ENCODE measurements at regions not wholly inside any gene's neighbourhood (a gene's known extent, or its start where the extent isn't known, plus 50 kb on each side); places are given as distances from the start of the nearest gene placed in this dataset.

DNA sequence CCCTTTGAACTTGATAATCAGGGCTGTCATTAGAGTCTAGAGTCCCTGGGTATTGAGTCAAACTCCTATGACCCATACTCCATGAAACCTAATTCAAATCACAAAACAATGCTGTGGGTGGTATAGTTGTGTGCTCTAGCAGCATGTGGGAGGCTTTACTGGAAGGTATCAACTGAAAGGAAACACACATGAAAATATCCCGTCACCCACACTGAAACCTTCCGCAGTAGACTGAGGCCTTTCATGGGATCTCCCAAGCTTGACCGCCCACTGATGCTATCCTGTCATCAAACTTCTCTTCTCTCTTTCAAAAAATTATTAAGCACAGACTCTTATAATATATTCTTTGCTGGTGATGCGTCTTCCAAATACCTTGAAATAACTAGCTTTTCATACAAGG, 569.1 kb upstream of the MEF2C start:
- H3K27me3 ChIP-seq (replicated peaks; ENCODE audit: control insufficient read depth, insufficient read depth, low read length, poor library complexity, severe bottlenecking): no peaks in the 10 kb centered on the region
- DNase-seq: no peak
- no peaks in the 10 kb centered on the region for H3K9me3 ChIP-seq (ENCODE audit: control insufficient read depth, low read length)
- H3K4me3 ChIP-seq (ENCODE audit: insufficient read depth, low read depth, low read length, poor library complexity, severe bottlenecking): no peak overlapping the region
- H3K36me3 ChIP-seq (ENCODE audit: control insufficient read depth, insufficient read depth, low read length): no peaks in the 10 kb centered on the region
- H3K4me1 ChIP-seq (ENCODE audit: control insufficient read depth, insufficient read depth, low read length, poor library complexity, severe bottlenecking): no peaks in the 10 kb centered on the region
- no peak overlapping the region for H3K27ac ChIP-seq (ENCODE audit: insufficient read depth, low read length, poor library complexity, severe bottlenecking)

DNA sequence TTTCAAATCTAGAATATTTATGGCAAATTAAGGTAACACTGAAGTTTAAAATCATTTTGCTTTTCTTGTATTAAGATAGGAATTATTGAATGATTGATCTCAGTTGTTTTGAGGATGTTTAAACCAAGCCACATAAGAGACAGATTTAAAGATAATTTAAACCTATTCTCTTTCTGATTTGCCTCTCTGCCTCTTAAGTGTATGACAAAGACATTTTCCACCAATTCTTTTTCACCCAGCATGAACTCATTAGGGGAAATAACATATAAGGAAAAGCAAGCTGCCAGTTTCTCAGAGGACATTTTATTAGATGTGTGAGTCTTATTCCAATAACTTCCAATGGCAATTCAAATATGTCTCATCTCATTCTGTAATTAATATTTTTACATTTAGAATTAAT, 568.3 kb upstream of the MEF2C start:
- Histone ChIP-seq H3K9me3 (ENCODE audit: control insufficient read depth, low read length) (no peaks in the 10 kb centered on the region), H3K4me1 (ENCODE audit: control insufficient read depth, insufficient read depth, low read length, poor library complexity, severe bottlenecking) (no peaks in the 10 kb centered on the region), H3K4me3 (ENCODE audit: insufficient read depth, low read depth, low read length, poor library complexity, severe bottlenecking) (no peak overlapping the region), H3K27ac (ENCODE audit: insufficient read depth, low read length, poor library complexity, severe bottlenecking) (no peak overlapping the region), H3K36me3 (ENCODE audit: control insufficient read depth, insufficient read depth, low read length) (no peaks in the 10 kb centered on the region), H3K27me3 (replicated peaks; ENCODE audit: control insufficient read depth, insufficient read depth, low read length, poor library complexity, severe bottlenecking) (no peaks in the 10 kb centered on the region)
- DNase-seq: no peak

DNA sequence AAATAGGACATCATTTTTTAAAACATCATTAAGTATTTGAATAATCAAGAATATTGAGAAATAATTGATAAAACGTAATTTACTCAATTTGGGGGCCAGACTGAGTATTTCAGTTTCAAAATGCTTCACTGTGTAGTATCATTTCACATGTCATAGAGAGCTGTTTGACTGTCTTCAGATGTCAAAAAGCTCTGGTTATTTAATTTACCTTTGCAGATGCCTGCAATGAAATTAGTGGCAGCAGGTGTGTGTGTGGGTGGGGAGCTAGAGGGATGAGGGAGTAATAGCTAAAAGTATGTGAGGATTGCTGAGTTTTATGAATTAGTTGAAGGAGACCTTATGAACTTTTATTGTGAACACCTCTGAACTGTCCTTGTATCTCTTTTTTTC, 567.2 kb upstream of the MEF2C start:
- Histone ChIP-seq H3K9me3 (ENCODE audit: control insufficient read depth, low read length) (no peaks in the 10 kb centered on the region), H3K4me3 (ENCODE audit: insufficient read depth, low read depth, low read length, poor library complexity, severe bottlenecking) (no peak overlapping the region), H3K36me3 (ENCODE audit: control insufficient read depth, insufficient read depth, low read length) (no peaks in the 10 kb centered on the region), H3K27me3 (replicated peaks; ENCODE audit: control insufficient read depth, insufficient read depth, low read length, poor library complexity, severe bottlenecking) (no peaks in the 10 kb centered on the region), H3K4me1 (ENCODE audit: control insufficient read depth, insufficient read depth, low read length, poor library complexity, severe bottlenecking) (no peaks in the 10 kb centered on the region), H3K27ac (ENCODE audit: insufficient read depth, low read length, poor library complexity, severe bottlenecking) (no peak overlapping the region)
- DNase-seq: no peak

DNA sequence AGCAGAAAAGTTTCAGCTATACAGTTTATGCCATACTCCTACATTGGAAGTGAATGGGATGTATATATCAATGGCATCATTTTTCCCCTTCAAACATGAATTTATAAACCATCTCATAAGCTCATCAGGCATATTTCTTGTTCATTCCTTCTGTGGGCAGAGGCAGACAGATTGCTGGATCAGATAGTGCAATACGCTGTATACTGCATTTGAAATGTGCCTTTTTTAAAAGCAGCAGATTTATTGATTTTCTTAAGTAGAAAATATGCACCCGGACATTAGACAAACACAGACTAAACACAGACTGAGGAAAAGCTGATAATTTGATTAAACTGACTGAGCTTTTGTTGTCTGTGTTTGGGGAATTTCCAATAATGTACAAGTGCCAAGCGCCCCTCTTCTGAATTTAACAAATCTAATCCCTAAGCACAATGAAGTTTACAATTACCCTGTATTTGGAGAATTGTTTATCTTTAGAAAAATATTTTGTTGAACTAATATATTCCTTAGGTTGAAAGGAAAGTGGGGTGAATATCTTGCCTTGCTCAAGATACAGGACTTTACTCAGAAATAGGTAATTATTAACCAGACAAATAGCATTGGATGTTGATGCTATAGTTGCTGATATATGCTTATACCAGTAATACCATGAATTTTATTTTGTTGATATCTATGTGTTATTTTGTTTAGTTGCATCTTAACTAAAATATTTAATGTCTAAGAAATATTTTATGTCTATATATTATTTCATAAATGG, 566.6 kb upstream of the MEF2C start:
- Histone ChIP-seq H3K27ac (ENCODE audit: insufficient read depth, low read length, poor library complexity, severe bottlenecking) (no peak overlapping the region), H3K4me1 (ENCODE audit: control insufficient read depth, insufficient read depth, low read length, poor library complexity, severe bottlenecking) (no peaks in the 10 kb centered on the region), H3K27me3 (replicated peaks; ENCODE audit: control insufficient read depth, insufficient read depth, low read length, poor library complexity, severe bottlenecking) (no peaks in the 10 kb centered on the region)

DNA sequence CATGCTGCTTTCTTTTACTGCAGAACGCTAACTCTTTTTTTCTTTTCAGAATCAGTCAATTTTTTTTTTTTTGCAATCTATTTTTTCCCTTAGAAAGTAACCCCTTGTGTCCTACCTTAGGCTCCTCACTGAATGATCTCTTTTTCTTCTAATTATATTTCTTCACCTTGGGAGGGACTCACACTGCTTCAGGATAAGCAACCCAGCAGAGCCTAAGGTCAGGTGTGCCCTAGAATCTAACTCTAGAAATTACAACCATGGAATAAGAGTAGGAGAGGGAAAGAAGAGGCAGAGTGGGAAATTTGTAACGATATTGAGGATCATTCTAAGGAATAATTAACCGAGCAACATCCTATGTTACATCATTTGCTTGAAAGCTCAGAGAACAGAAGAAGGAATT, 564.0 kb upstream of the MEF2C start:
- DNase-seq: no peak
- H3K27ac ChIP-seq (ENCODE audit: insufficient read depth, low read length, poor library complexity, severe bottlenecking): no peak overlapping the region
- H3K36me3 ChIP-seq (ENCODE audit: control insufficient read depth, insufficient read depth, low read length): no peaks in the 10 kb centered on the region
- H3K4me3 ChIP-seq (ENCODE audit: insufficient read depth, low read depth, low read length, poor library complexity, severe bottlenecking): no peak overlapping the region
- no peaks in the 10 kb centered on the region for H3K27me3 ChIP-seq (replicated peaks; ENCODE audit: control insufficient read depth, insufficient read depth, low read length, poor library complexity, severe bottlenecking)
- H3K4me1 ChIP-seq (ENCODE audit: control insufficient read depth, insufficient read depth, low read length, poor library complexity, severe bottlenecking): no peaks in the 10 kb centered on the region
- H3K9me3 ChIP-seq (ENCODE audit: control insufficient read depth, low read length): no peaks in the 10 kb centered on the region

More for the DNA sequence above, 566.6 kb upstream of the MEF2C start:
- Histone ChIP-seq H3K36me3 (ENCODE audit: control insufficient read depth, insufficient read depth, low read length) (no peaks in the 10 kb centered on the region), H3K9me3 (ENCODE audit: control insufficient read depth, low read length) (no peaks in the 10 kb centered on the region), H3K4me3 (ENCODE audit: insufficient read depth, low read depth, low read length, poor library complexity, severe bottlenecking) (no peak overlapping the region)
- DNase-seq: no peak

DNA sequence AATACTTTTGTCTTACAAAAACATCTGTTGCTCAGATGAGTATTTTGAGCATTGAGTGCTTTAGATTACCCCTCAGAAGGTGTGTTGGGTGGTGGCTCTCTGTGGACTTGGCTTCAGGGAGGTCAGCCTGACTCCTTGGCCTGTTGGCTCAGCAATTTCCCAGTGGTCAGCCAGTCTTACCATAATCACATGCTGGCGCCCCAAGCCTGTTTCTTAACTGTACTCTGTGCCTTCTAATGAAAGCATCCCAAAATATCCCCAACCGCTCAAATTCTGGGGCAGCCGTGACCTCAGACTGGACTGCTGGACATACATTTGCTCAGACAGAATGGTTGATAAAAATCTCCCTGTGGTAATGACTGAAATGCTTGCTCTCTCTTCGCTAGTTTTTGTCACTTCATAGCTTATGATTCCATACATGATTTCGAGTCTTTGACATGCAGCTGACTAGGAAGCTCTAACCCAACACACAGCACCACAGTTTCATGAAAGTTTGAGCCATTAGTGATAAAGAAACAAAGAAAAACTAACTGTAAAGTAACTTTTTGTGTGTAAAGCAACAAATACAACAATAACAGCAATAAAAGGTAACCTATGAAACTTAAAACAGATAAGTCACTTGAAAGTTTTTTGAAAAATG, 562.2 kb upstream of the MEF2C start:
- no peaks in the 10 kb centered on the region for H3K36me3 ChIP-seq (ENCODE audit: control insufficient read depth, insufficient read depth, low read length)
- no peaks in the 10 kb centered on the region for H3K9me3 ChIP-seq (ENCODE audit: control insufficient read depth, low read length)
- DNase-seq: no peak
- H3K27me3 ChIP-seq (replicated peaks; ENCODE audit: control insufficient read depth, insufficient read depth, low read length, poor library complexity, severe bottlenecking): no peaks in the 10 kb centered on the region
- no peak overlapping the region for H3K27ac ChIP-seq (ENCODE audit: insufficient read depth, low read length, poor library complexity, severe bottlenecking)
- no peak overlapping the region for H3K4me3 ChIP-seq (ENCODE audit: insufficient read depth, low read depth, low read length, poor library complexity, severe bottlenecking)
- no peaks in the 10 kb centered on the region for H3K4me1 ChIP-seq (ENCODE audit: control insufficient read depth, insufficient read depth, low read length, poor library complexity, severe bottlenecking)

DNA sequence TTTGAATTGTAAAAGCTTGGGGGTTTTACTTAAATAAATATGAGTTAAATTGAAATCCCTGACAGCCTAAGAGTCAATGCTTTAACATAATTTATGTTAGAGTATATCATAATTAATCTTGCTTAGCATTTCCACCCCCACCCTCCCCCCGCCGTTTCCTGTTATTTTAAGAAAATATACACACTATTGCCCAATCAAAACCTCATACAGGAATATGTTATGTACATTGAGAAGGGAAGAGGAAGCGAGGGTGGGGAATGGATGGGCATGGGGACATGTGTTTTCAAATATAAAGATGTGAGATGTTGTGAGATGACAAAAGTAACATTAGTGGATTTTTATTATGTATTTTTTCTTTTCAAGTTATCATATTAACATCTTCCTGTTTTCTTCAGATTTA, 561.1 kb upstream of the MEF2C start:
- H3K9me3 ChIP-seq (ENCODE audit: control insufficient read depth, low read length): no peaks in the 10 kb centered on the region
- no peak overlapping the region for H3K4me3 ChIP-seq (ENCODE audit: insufficient read depth, low read depth, low read length, poor library complexity, severe bottlenecking)
- no peaks in the 10 kb centered on the region for H3K4me1 ChIP-seq (ENCODE audit: control insufficient read depth, insufficient read depth, low read length, poor library complexity, severe bottlenecking)

DNA sequence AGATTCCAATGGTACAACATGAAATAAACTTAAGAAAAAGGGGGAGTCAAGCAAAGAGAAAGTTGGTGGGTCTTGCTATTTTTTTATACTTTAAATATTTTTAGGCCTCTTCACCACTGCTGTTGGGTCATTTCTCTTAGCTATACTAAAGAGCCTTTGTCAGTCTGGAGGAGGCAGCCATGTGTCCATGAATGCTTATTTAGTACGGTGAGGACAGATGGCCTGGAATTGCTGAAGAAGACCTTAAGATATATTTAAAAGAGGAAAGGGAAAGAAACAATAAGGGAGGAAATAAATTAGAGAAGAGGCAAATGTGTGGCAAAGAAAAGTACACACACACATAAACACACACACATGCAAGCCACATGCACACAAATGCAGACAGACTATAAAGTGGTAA, 560.5 kb upstream of the MEF2C start:
- no peaks in the 10 kb centered on the region for H3K9me3 ChIP-seq (ENCODE audit: control insufficient read depth, low read length)
- no peak overlapping the region for H3K27ac ChIP-seq (ENCODE audit: insufficient read depth, low read length, poor library complexity, severe bottlenecking)

More for the DNA sequence above, 561.1 kb upstream of the MEF2C start:
- no peak for DNase-seq
- H3K27me3 ChIP-seq (replicated peaks; ENCODE audit: control insufficient read depth, insufficient read depth, low read length, poor library complexity, severe bottlenecking): no peaks in the 10 kb centered on the region
- no peak overlapping the region for H3K27ac ChIP-seq (ENCODE audit: insufficient read depth, low read length, poor library complexity, severe bottlenecking)
- H3K36me3 ChIP-seq (ENCODE audit: control insufficient read depth, insufficient read depth, low read length): no peaks in the 10 kb centered on the region

DNA sequence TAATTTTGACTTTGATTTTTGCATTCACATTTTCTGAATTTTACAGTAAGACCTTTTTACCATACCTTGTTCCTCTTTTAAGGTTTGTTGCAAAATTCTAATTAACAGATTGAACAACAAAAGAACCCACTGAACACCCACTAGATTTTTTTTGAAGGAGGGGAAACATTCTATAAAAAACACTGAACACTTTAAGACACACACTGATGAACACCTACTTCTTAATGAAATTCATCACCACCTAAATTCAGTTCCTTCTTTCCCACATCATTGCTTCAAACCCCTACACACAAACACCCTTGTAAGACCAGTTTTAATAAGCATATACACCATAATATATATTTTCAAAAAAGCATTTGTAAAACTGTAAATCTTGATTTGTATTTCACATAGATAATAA, 559.0 kb upstream of the MEF2C start:
- Histone ChIP-seq H3K36me3 (ENCODE audit: control insufficient read depth, insufficient read depth, low read length) (no peaks in the 10 kb centered on the region), H3K9me3 (ENCODE audit: control insufficient read depth, low read length) (no peaks in the 10 kb centered on the region), H3K4me1 (ENCODE audit: control insufficient read depth, insufficient read depth, low read length, poor library complexity, severe bottlenecking) (no peaks in the 10 kb centered on the region), H3K27me3 (replicated peaks; ENCODE audit: control insufficient read depth, insufficient read depth, low read length, poor library complexity, severe bottlenecking) (no peaks in the 10 kb centered on the region), H3K27ac (ENCODE audit: insufficient read depth, low read length, poor library complexity, severe bottlenecking) (no peak overlapping the region), H3K4me3 (ENCODE audit: insufficient read depth, low read depth, low read length, poor library complexity, severe bottlenecking) (no peak overlapping the region)
- no peak for DNase-seq

More for the DNA sequence above, 560.5 kb upstream of the MEF2C start:
- DNase-seq: no peak
- Histone ChIP-seq H3K27me3 (replicated peaks; ENCODE audit: control insufficient read depth, insufficient read depth, low read length, poor library complexity, severe bottlenecking) (no peaks in the 10 kb centered on the region), H3K4me3 (ENCODE audit: insufficient read depth, low read depth, low read length, poor library complexity, severe bottlenecking) (no peak overlapping the region), H3K4me1 (ENCODE audit: control insufficient read depth, insufficient read depth, low read length, poor library complexity, severe bottlenecking) (no peaks in the 10 kb centered on the region), H3K36me3 (ENCODE audit: control insufficient read depth, insufficient read depth, low read length) (no peaks in the 10 kb centered on the region)

DNA sequence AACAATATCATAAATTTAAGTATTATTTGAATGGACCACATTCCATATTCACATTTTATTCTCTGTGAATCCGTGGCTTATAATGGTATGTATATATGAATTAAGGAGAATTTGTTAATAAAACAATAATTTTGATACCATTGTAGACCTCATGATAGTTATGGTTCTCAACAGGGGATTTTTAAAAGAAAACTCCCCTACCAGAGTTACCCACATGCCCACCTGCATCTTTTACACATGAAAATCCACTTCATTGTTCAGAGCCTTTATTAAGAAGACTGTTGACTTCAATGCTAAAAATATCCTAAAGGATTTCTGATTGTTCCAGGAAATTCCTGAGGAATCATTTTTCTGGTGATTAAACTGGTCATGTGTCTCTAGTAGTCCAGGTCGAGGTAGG, 557.7 kb upstream of the MEF2C start:
- no peak overlapping the region for H3K4me3 ChIP-seq (ENCODE audit: insufficient read depth, low read depth, low read length, poor library complexity, severe bottlenecking)
- no peaks in the 10 kb centered on the region for H3K27me3 ChIP-seq (replicated peaks; ENCODE audit: control insufficient read depth, insufficient read depth, low read length, poor library complexity, severe bottlenecking)
- DNase-seq: no peak
- no peaks in the 10 kb centered on the region for H3K36me3 ChIP-seq (ENCODE audit: control insufficient read depth, insufficient read depth, low read length)
- H3K27ac ChIP-seq (ENCODE audit: insufficient read depth, low read length, poor library complexity, severe bottlenecking): no peak overlapping the region
- H3K4me1 ChIP-seq (ENCODE audit: control insufficient read depth, insufficient read depth, low read length, poor library complexity, severe bottlenecking): no peaks in the 10 kb centered on the region
- H3K9me3 ChIP-seq (ENCODE audit: control insufficient read depth, low read length): no peaks in the 10 kb centered on the region

All from effector memory CD4-positive, alpha-beta T cell (primary cell).